Activated CD8-positive, alpha-beta memory T cell treated with anti-CD3 and anti-CD28 coated beads for 36 hours (primary cell): ENCODE measurements at regions not wholly inside any gene's neighbourhood (a gene's known extent, or its start where the extent isn't known, plus 50 kb on each side); places are given as distances from the start of the nearest gene placed in this dataset.

Experiments used
- CTCF ChIA-PET: fragments of 350-600 bp; sonication (Branson Sonifier 250); formaldehyde crosslinking; loops from one replicate; lab custom pipeline; 2021; ENCODE audit warnings: antibody characterized with exemption; lab: Charles Lee
- POLR2A ChIA-PET: fragments of 350-600 bp; sonication (Branson Sonifier 250); formaldehyde crosslinking; loops from one replicate; lab custom pipeline; 2021; ENCODE audit warnings: antibody characterized with exemption; lab: Charles Lee

DNA sequence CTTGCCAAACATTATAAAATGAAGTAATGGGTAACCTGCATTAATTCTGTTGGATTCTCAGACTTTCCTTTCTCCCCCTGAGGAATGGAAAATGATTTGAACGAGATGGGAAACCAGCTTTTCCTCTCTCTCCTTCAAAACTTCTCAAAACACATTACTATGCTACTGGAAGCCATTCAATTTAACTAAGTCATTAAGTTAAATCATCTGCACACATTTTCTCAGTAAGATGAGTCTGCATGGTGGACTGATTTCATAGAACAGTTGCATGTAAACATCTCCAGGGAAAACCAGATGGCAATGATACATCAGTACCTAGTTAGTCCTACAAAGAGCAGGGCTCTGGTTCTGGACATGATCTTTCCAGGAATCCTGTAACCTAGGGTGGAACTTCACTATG is 59.9 kb downstream of the BMP4 start:
- CTCF ChIA-PET, result no interaction called here
- POLR2A ChIA-PET, result no interaction called here

GRCh38 chr14:53894456-53894855 is 62.2 kb downstream of the BMP4 start:
- ChIA-PET POLR2A (no interaction called here), CTCF (no interaction called here)

GRCh38 chr14:53893374-53893773 is 63.3 kb downstream of the BMP4 start:
- POLR2A ChIA-PET, result no interaction called here
- CTCF ChIA-PET, result no interaction called here

GRCh38 chr14:53890611-53891101 is 66.0 kb downstream of the BMP4 start:
- CTCF ChIA-PET, result no interaction called here
- POLR2A ChIA-PET, result no interaction called here

DNA sequence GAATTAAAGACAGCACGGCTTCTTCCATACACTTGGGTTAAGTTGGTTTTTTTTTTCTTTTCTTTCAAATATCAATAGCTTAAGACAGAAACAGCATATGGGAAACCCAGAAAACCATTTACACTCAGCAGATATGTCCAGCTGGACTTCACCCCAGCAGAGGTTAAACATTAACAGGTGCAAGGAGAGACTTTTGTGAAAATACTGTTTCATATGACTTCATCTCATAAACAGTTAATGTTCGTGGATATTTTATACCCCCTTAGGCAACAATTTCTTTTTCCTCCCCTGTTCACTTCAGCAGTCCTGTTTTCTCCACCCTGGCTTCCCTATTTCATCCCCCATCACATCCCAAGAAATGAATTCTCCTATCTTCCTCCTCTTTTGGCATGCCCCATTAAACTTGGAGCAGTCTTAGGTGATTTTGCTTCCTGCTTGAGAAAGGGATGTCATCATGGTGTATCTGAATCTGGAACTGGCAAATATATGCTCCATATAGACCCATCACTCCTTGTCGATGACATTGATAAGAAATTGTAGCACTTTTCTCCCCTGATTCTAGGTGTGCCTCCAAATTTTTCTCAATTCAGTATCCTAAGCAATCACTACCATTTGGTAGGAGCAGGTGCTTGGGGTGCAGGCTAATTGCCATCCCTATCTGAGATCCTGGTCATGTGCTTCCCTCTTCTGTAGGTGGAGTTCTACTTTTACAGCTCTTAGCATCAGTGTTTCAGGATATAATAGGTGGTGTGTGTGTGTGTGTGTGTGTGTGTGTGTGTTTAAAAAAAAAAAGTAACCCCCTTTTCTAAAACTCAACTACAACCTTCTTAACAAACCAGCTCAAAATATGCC is 67.9 kb downstream of the BMP4 start:
- CTCF ChIA-PET, result no interaction called here

DNA sequence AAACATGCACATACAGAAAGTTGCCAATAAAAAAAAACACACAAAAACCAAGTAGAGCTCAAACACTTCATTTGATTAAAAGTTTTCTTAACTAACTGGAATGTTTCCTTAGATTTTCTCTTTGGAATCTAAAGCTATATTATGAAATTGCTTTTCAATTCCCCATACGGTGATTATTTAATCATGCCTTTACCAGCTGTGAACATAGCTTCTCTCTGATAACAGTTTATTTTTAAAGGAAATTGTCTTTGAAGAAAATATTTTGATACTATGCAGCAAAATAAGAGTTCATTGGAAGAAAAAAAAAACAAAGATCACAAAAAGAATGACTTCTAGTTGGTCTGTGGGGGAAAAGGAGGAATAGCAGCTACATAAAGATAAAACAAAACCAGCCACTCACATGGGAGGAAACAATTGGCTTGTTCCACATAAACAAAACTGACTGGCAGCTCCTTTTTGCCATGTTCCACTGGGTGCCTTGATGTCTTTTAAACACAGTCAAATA is 71.4 kb downstream of the BMP4 start:
- POLR2A ChIA-PET, result no interaction called here
- CTCF ChIA-PET, result no interaction called here

More for the DNA sequence above, 67.9 kb downstream of the BMP4 start:
- POLR2A ChIA-PET, result no interaction called here

GRCh38 chr14:53884601-53885000 is 72.0 kb downstream of the BMP4 start:
- CTCF ChIA-PET, result no interaction called here
- POLR2A ChIA-PET, result no interaction called here

GRCh38 chr14:53883739-53884138 is 72.9 kb downstream of the BMP4 start:
- ChIA-PET POLR2A (no interaction called here), CTCF (no interaction called here)

DNA sequence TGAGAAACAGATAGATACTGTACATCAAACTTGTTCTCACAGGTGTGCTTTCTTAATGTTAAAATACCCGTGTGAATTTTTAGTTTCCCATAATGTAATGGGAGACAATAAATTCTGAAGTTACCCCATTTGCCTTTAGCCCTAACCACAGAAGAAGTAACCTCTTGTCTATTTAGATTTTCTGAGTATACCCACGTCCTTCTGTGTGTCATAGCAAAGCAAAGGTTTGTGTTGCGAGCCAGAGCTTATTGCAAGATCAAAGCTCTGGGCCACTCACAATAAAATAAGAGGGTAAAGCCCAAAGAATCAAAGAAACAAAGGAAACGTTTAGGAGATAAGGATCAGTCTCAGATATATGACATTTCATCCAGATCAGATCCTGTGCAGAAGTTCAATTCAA is 73.9 kb downstream of the BMP4 start:
- ChIA-PET POLR2A (no interaction called here), CTCF (no interaction called here)

GRCh38 chr14:53881921-53882320 is 74.7 kb downstream of the BMP4 start:
- ChIA-PET POLR2A (no interaction called here), CTCF (no interaction called here)

- ChIA-PET CTCF (interaction anchor here (0.5 to 0.6 kb wide), 2 partner anchors 380 to 475 kb away, joined by 3 read pairs; no protein-coding TSS in a partner anchor), POLR2A (no interaction called here)
Observed at GRCh38 chr14:53881161-53881871, 75.3 kb downstream of the BMP4 start.

GRCh38 chr14:53880761-53881160 is 75.9 kb downstream of the BMP4 start:
- POLR2A ChIA-PET, result no interaction called here
- CTCF ChIA-PET, result interaction anchor here (0.5 to 0.6 kb wide), 2 partner anchors 380 to 476 kb away, joined by 3 read pairs; no protein-coding TSS in a partner anchor

DNA sequence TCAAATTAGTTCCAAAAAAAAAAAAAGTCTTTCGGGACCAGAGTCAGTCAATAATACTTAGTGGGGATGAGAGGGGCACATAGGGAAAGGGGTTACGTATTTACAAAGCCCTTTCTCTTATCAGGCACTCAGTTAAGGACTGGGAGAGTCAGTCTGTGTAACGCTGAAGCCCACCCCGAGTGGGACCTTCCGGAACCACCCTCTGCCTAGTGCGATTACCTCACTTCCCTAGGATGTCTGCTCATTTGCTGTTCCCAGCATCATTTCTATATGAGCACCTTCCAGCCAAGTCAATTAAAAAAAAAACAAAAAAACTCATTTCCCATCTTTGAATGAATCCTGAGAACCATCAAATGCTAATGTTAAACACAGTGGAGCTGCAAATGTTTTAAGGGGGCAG is 76.9 kb downstream of the BMP4 start:
- POLR2A ChIA-PET, result no interaction called here
- CTCF ChIA-PET, result no interaction called here

- CTCF ChIA-PET, result no interaction called here
- POLR2A ChIA-PET, result no interaction called here
Observed at GRCh38 chr14:53879022-53879686, 77.5 kb downstream of the BMP4 start.

- POLR2A ChIA-PET, result no interaction called here
- CTCF ChIA-PET, result no interaction called here
Observed at GRCh38 chr14:53875324-53875897, 81.2 kb downstream of the BMP4 start.

DNA sequence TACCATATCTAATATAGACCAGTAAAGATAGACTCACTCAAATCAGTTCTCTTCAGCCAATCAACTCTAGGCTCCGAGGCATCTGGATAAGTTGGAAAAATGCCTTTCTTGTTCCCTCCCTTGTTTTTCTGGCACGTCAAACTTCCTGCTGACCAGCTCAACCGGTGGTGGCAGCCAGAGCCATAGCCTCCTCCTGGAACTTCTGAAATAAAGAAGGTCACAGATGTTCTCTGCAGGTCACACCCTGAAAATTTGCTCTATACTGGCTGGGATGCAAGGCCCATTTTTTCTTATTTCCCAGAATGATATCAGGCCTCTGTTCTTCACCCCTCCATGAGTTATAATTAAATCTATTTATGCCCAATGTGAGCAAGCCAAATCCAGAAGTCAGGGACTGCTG is 81.9 kb downstream of the BMP4 start:
- CTCF ChIA-PET, result no interaction called here
- POLR2A ChIA-PET, result no interaction called here

DNA sequence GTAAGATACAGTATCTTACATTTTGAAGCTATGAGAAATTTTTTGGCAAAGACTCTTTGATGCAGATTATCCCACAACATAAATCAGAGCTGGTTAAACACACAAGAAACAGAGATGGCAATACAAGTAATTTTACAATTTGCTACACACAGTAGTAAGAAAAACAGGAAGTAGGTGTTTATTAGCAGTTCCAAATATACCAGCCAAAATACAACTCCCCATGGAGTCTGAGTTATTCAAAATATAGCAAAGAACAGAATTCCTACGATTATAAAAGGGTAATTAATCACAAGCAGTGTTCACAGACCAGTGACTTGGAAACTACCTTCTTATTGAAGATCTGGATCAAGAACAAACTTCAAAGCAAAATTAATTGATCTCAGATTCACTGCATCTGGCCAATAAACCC is 83.9 kb downstream of the BMP4 start:
- CTCF ChIA-PET, result no interaction called here

DNA sequence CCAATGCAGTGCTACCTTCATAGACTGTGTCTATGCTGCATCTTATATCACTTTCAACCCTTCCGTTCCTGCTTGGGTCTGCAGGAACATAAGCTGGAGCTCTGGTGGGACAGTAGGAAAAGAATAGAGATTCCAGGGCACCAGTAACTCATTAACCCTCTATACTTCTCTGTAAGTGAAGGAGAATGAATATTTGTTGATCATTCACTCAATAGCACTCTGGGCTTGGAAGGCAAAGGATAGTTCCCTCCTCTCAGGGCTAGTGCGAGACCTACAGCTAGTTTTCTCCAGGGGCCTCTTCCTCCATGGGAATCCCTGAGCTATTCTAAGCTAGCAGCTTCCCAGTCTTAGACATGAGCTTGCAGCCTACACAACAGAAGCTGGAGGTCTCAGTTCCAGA is 84.7 kb downstream of the BMP4 start:
- POLR2A ChIA-PET, result no interaction called here
- CTCF ChIA-PET, result no interaction called here

More for the DNA sequence above, 83.9 kb downstream of the BMP4 start:
- POLR2A ChIA-PET, result no interaction called here

DNA sequence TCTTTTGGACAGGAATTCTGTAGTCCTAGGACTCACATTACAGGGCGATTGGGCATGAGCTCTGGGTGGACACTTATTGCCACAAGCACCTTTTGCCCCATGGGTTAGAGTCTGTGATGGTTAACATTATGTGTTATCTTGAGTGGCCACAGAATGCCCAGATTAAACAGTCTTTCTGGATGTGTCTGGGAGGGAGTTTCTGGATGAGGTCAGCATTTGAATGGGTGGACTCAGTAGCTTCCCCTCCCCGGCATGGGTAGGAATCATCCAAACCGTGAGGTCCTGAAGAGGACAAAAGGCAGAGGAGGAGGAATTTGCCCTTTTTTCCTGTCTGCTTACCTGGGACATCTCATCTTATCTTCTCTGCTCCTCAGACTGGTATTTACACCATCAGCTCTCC is 85.6 kb downstream of the BMP4 start:
- CTCF ChIA-PET, result no interaction called here
- POLR2A ChIA-PET, result no interaction called here

DNA sequence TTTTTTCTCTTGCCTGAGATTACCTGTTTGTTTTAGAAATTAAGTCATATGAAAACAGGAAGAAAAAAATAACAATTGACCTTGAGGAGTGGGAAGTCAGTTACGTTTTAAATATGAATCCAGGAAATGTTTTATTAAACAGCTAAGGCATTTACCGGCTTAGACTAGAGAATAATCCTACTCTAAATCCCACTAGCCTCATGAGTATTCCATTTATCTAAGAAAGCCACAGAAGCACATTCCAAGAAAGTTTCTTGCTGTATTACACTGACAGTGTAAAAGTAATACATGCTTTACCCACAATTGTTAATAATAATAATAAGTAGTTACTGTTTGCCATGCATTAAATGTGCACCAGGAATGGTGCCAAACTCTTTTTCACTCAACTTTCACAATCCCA is 90.9 kb downstream of the BMP4 start:
- POLR2A ChIA-PET, result no interaction called here

More for the DNA sequence above, 90.9 kb downstream of the BMP4 start:
- CTCF ChIA-PET, result no interaction called here
